Fibroblast of the conjunctiva (primary cell): ENCODE measurements at regions not wholly inside any gene's neighbourhood (a gene's known extent, or its start where the extent isn't known, plus 50 kb on each side); places are given as distances from the start of the nearest gene placed in this dataset.
A peak's percentile ranks its signal among the peaks of the same experiment; 100 is the strongest.

Experiments used
- DNase-seq: peaks from one replicate; pipeline ENCODE4 v3.0.0-alpha.2; 2010; ENCODE audit warnings: low read depth

DNA sequence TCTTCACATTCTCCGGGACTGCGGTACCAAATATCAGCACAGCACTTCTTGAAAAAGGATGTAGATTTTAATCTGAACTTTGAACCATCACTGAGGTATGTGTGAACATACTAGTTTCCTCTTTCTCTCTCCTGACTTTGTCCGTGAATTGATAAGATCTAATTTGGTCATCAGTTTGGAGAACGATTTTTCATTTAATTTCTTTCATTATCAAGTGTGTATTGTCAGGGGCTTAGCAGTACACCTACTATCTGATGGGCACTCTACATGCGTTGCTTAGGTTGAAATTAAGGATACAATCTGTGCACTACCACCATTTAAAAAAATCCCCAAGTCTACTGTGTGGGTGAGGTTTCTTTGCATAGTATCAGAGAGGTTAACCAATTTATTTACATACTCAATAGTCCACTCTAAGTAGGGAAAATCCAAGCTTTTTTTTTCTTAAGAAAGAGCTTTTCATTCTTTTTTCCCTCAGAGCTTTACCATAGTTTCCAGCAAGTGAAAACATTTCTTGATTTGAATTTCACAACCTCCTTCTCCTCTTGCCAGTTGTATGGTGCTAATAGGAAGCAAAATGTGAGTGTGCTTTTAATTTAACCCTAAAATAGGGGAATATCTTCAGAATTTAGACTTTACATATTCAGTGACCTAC is 105.4 kb upstream of the ESR1 start:
- no peak for DNase-seq

DNA sequence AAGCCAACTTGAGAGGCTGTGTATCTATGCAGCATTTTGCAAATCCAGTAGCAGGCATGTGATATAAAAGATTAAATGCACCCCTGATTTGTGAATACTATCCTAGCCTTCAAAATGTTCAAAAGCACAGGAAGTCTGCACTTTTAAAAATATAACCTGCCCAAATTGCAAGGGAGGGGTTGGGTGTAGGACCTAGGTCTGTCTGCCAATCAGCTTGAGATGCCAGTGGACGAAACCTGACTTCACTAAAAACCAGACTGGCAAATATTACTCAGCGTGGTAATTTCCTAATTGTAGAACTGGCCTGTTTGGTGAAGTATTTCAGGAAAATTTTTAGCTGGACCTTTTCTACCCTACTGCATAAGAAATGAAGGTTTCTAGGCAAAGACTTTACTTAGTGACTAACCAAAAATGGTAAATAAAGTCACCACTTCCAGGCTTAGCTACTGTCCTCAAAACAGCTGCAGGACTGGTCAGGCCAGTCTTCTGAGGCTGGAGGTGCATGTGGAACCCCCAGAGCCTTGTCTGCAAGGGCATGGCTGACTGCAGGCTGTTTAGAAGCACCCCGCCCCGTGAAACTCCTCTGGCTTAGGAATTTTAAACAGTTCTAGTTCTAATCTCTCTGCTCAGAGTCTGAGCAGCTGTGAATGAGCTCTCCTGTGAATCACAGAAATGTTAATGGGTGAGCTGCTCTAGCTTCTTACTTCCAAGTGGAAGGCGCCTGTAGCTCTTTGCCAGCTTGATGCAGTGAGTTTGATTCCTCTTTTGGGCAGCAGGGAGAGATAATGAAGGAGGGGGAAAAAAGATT is 104.4 kb upstream of the ESR1 start:
- no peak for DNase-seq

DNA sequence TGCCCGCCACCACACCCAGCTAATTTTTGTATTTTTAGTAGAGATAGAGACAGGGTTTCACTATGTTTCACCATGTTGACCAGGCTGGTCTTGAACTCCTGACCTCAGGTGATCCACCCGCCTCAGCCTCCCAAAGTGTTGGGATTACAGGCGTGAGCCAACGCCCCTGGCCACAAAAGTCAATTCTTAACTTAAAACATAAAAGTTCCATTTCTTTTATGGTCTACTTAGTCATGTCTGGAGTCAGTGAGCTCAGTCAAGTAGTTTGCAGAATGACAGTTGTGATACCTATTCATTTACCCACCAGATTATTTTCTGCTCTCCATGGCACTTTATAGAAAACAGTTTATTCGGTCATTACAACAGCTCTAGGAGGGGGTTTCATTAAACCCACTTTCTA is 103.1 kb upstream of the ESR1 start:
- DNase-seq: no peak

DNA sequence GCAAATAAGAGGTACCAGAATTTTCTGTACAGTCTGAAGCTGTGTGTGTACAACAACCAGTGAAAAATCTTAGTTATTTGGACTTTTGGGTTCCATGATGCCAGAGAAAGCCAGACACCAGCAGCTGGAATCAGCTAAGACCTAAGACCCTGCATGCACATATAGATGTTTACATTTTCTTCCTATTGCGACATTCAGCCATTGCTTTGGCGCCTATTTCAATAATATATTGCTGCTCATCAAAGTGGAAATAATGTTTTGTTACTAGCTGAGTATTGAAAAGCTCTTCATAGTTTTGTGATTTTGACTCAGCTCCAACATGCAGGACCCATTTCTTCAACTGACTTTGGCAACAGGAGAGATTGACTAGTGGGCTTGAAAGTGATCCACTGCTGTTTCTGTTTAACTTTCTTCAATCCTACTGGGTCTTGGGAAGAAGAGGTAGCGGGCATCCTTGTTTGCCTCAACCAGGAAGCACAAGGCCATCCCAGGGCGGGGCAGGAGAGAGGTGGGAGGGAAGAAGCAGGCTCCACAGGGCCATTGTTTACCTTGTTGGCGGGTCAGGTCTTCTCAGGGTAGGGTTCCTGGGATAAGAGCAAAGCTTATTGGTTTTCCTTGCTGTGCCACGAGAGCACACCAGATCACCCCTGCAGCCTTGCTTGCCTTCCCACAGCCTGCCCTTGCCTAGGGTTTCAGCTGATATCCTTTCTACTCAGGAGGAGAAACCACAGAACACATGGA is 101.3 kb upstream of the ESR1 start:
- no peak for DNase-seq

DNA sequence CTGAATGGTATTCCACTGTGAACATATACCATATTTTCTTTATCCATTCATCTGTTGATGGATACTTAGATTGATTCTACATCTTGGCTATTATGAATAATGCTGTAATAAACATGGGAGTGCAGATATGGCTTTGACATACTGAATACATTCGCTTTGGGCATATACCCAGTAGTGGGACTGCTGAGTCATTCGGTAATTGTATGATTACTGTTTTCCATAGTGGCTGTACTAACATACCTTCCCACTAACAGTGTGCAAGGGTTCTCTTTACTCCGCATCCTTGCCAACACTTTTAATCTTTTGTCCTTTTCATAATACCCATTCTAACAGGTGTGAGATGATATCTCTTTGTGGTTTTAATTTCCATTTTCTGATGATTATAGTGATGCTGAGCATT is 98.2 kb upstream of the ESR1 start:
- no peak for DNase-seq

DNA sequence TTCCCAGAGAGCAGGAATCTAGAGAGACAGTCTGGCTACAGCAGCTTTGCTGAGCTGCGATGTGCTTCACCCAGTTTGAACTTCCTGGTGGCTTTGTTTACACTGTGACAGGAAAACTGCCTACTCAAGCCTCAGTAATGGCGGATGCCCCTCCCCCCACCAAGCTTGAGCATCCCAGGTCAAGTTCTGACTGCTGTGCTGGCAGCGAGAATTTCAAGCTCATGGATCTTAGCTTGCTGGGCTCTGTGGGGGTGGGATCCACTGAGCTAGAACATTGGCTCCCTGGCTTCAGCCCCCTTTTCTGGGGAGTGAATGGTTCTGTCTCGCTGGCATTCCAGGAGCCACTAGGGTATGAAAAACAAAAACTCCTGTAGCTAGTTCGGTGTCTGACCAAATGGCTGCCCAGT is 91.0 kb upstream of the ESR1 start:
- no peak for DNase-seq

DNA sequence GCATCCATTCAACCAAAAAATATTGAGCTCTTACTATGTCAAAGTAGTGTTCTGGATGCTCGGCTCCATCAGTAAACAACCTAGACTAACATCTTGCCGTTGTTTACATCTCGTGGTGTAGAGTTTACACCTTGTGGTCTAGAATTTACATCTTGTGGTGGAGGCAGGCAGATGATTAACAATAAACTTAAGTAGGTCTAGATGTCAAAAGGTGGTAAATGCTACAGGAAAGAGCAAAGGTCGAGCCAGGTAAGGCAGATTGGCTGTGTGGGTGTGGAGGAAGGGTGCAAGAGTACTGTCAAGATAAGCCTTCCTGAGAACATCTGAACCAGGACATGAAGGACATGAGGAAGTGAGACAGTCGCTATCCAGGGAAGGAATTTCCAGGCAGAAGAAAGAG is 88.4 kb upstream of the ESR1 start:
- no peak for DNase-seq

DNA sequence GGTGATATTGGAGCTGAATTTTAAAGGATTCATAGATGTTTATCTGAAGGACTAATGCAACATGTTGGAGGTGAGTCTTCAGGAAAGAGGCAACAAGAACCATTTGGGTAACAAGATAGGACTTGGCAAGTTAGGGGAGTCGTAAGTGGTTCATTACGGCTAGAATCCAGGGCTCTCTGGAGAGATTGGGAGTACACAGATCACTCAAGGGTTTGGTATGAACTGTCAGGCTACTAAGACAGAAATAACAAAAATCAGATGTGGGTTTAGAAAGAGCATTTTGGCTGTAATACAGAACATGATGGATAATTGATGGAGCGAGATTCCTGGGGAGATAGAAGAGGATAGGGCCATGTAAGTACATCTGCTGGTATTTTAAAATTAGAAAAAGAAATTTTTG is 86.3 kb upstream of the ESR1 start:
- peak; percentile 35 for DNase-seq

DNA sequence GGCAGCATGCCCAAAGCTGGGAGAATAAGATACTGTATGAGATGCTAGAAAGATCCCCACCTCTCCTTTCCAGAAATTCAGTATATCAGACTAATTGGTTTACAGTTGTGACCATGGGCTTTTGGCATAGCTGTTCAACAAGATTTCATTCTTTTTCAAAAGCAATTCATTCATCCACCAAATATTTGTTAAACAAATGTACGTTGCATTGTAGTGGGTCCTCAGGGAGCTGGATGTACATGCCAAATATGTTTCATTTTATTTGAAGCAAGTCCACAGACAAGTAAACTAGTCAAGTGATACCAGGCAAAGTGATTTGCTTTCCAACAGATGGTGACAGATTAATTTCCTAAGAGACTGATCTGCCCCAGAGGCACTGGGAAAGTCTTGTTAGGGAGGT is 85.8 kb upstream of the ESR1 start:
- no peak for DNase-seq

DNA sequence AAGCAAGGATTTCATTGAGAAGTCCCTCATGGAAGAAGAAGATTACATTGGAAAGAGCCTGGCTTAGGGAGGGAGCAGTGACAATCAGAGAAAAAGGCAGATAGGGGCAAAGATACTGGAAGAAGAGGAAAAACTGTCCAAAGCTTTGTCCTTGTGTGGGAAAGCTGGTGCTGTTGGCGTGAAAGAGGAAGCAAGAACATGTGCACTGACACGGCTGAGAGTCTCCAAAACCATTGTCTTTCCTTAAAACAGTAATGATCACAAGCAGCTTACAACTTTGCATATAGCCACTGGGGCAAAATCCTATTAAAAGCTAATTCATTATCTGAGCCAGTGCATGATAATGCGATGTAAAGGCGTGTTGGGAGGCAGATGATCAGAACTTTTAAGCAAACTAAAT is 85.1 kb upstream of the ESR1 start:
- no peak for DNase-seq

DNA sequence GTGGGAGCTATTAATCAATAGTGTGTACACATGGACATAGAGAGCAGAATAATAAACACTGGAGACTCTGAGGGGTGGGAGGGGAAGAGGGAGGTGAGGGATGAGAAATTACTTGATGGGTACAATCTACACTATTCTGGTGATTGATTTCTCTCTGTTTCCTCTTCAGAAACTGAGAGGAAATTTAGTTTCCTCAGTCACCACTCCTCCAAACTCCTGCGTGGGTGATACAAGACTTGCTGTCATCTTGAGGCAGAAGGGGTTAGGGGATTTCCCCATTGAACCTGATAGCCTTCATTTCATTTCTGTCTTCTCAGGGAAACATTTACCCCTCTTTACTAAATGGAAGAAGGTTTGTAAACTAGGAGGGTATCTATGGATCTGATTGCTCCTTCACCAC is 84.3 kb upstream of the ESR1 start:
- DNase-seq: no peak

DNA sequence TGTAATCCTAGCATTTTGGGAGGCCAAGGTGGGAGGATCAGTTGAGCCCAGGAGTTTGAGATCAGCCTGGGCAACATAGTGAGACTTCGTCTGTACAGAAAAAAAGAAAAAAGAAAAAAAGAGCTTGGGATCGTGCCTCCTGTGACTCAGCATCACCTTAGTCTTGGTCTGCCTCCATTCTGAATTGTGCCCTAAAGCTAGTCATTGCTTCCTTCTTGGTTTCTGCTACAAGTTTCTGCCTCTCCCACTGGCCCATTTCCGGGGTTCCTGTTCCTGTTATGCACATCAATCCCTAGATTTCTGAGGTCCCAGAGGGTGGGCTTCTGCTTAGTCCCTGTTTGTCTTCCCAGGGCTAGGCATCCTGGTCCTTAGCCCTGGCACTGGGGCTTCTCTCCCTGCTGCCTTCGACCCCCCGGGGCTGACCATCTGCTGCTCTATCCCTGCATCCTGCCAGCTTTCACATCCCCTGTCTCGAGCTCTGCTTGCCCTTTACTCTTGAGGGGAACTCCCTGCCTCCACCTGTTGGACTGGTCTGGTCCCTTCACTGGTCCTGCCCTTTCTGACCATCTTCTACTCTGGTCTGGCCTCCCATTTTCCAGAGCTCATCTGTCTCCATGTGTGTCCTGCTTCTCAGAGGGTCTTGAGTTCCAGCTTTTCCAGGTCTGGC is 77.5 kb upstream of the ESR1 start:
- DNase-seq: no peak

DNA sequence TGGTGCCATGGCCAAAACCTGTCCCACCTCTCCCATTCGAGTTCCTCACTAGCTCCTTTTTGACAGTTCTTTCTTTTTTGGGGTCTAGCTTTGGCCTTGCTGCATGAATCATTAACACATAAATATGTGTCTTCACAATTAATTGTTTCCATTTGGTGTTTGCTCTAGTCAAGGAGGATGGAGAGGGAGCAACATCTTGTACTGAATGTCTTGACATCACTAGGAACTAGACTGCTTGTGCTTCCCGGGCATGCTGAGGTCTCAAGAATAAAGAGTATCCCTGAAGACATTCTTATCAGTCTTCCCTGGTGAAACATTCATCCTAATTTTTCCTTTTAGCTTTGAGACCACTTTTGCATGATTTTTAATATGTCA is 77.0 kb upstream of the ESR1 start:
- DNase-seq: no peak

DNA sequence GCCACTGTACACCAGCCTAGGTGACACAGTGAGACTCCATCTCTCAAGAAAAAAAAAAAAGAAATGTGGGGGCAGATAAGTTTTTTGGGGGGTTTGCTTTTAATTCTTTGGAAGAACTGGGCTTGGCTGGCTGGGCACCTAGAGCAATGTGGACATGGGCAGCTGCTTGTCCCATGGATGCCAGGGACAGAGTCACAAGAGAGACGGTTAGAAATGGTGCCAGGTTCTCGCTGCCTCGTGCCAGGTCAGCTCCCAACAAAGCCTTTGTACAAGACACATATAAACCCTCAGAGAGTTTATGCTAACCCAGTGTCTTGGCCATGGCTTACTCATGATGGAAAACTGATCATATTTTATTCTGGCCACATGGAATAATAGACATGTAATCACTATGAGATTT is 76.2 kb upstream of the ESR1 start:
- no peak for DNase-seq

DNA sequence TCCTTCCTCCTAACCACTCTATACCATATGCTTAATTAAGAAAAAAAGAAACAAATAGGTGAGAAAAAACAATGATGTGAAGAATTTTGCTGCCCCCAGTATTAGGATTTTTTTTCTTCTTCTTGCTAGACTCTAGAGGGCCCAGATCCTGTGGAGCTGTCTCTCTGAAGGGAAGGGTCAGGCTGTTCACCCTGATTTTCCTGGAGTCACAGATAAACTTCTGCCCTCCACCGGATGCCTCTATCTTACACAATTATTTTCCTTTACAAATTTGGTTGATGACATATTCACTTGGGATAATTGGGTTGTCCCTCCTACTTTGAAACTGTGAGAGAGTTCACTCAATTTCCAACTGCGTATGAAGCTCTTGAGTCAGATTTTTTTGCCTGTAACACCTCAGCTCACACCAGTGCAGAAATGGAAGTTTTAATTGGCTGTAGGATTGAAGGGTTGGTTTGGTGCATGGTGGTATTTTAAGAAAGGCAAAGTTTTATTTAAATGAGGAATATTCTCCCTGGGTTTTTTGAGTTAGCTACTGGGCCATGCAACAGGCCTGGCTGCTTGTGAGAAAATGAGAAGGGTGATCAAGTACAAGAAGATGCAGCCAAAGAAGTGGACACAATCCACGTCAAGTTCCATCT is 73.7 kb upstream of the ESR1 start:
- no peak for DNase-seq

DNA sequence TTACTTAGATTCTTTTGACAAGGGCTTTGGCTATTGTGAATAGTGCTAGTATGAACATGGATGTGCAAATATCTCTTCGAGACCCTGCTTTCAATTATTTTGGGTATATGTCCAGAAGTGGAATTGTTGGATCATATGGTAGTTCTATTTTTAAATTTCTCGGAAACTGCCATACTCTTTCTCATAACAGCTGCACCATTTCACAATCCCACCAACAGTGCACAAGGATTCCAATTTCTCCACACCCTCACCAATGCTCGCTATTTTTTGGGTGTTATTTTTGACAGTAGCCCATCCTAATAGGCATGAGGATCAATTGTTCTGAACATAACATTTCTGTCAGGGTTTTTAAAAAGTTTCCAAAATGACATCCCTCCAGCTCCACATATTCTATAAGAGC is 69.2 kb upstream of the ESR1 start:
- DNase-seq: no peak

DNA sequence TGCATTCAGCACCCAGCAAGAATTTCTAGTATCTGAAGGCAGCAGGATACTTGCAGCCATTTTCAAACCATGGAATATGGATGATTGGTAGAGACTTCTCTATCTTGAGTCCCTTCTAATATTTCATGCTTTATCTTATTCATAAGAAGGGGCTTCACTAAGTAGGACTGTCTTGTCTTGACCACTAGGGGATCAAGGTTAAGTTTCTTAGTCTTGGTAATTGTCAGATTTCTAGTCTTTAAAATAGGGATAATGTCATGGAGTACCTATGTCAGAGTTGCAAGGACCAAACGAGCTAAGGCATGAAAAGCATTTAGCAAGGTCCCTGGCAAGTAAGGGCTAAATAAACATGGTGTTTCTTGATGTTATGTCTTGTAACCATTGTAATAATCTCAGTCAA is 68.5 kb upstream of the ESR1 start:
- no peak for DNase-seq

DNA sequence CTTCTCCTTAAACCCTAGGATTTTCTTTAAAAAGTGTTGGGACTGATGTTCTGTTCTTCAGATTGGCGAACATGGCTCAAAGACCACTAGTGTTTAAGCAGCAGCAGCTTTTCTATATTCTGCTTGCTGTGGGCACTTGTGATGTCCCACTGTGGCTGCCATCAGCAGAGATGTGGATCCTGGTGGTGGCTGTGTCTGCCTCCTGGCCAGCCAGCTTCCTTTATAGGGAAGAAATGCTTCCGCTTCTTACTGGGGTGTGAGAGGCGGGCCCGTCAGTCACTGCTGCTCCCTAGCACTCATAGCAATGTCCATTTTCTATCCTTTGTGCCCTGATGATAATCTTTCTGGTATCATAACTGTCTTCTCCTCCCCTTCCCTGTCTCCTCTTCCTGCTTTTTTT is 66.7 kb upstream of the ESR1 start:
- no peak for DNase-seq

DNA sequence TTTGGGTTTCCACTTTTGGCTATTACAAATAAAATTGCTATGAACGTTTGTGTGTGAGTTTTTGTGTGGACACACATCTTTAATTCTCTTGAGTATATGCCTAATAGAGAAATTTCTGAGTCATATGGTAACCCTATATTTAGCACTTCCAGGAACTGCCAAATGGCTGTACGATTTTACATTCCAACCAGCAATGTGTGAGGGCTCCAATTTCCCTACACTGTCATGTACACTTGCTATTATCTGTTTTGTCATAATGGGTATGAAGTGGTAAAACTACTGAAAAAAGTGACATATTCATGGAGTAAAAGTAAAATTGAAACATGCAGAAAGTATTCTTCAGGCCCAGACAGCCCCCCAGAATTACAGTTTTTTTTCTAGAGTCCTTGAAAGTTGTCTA is 59.6 kb upstream of the ESR1 start:
- DNase-seq: no peak

DNA sequence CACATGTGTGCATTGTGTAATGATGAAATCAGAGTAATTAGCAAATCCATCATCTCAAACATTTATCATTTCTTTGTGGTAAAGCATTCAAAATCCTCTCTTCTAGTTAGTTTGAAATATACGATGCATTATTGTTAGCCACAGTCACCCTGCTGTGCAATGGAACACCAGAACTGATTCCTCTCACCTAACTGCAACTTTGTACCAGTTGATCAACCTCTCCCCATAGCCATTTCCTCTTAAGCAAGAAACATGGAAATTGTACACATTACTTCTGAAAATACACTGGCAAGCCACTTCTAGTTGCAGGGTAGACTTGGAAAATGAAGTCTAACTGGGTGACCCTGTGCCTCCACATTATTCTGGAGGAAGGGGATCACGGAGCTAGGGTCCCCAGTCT is 58.1 kb upstream of the ESR1 start:
- DNase-seq: no peak

DNA sequence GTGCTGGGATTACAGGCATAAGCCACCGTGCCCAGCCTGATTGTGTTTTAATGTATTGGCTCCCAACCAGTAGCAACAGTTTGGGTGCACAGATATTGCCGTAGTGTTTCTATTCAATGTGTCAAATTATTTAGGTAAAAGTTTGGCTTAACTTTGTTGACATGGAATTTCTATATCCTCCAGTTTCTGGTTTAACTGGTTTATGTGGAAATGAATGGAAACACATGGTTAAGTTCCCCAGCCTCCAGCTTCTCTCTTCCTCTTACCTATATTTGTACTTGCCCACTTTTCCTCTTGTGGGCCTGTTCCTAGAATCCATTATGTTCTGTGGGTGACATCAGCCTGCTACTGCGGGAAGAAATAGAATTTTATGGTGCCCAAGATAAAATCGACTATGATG is 53.9 kb upstream of the ESR1 start:
- DNase-seq: no peak

DNA sequence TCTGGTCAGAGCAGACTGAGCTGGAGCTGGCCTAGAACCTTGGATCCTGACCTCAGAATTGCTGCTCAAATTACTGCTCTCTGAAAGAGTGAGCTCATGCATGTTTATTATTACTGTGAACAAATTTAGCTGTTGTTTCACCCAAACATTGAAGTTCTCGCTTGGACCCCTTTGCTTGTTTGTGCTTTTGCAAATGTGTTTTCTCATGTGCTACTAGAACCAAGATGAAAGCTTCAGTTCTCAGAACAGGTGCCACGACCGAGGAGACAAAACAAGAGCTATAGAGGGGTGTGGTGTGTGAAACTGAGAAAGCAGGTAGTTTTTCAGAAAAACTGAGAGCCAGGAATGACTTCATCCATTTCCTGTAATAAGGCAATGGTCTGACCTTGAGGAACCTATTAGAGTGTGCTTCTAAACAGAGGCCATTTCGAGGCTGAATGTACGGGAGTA is 50.0 kb upstream of the ESR1 start:
- no peak for DNase-seq
